Muscle of back (tissue), 3 donors: ENCODE measurements at regions not wholly inside any gene's neighbourhood (a gene's known extent, or its start where the extent isn't known, plus 50 kb on each side); places are given as distances from the start of the nearest gene placed in this dataset.
A peak's percentile ranks its signal among the peaks of the same experiment; 100 is the strongest.

Experiments
- DNase-seq, 3 donors: peaks; one replicate each; pipeline versions ENCODE4 v3.0.0 to v3.0.0-alpha.2; 2013

DNA sequence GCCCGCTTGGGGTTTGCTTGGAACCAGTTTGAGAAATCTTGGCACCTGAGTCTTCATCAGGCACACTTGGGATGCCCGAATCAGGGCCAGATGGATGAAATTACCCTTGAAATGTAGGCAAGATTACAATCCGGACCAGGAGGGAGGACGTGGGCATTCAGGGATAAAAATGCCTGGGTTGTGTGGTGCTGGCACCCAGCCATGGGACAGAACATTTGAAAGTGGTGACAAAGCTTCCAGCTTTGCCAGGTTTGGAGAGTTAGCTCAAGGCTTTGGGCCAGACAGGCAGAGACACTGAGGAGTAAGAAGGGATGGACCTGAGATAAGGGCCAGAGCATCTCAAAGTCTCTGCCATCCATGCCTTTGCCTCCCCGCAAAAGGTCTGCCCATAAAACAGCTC lies 182.2 kb downstream of the TTC32 start:
- no peak for DNase-seq

GRCh38 chr2:19717446-19717845 lies 184.3 kb downstream of the TTC32 start:
- DNase-seq, result no peak

- no peak for DNase-seq
Measured at GRCh38 chr2:19714926-19715325, 186.9 kb downstream of the TTC32 start.

- no peak for DNase-seq
Measured at GRCh38 chr2:19712850-19713249, 188.9 kb downstream of the TTC32 start.

GRCh38 chr2:19711470-19712372 lies 190.1 kb downstream of the TTC32 start:
- peak; percentile 94 to 96 (median 95) for DNase-seq

- no peak for DNase-seq
Measured at GRCh38 chr2:19710230-19710629, 191.6 kb downstream of the TTC32 start.

DNA sequence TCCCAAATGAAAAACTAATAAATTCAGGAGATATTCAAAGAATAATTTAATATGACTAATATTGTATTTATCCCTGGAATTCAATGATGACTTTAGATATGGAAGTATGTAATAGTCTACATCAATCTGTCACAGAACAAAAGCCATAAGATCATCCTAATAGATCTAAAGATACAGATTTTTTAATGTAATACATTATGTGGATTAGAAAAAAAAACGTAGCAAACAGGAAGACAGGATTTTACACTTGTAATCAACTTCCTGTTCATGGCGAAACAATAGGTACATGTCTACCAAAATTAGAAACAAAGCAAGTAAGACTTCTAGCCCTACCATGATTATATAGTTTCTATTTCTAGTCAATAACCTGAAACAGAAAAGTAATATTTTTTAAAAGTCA lies 192.2 kb downstream of the TTC32 start:
- no peak for DNase-seq

- DNase-seq, result no peak
Measured at GRCh38 chr2:19708776-19709175, 193.0 kb downstream of the TTC32 start.

DNA sequence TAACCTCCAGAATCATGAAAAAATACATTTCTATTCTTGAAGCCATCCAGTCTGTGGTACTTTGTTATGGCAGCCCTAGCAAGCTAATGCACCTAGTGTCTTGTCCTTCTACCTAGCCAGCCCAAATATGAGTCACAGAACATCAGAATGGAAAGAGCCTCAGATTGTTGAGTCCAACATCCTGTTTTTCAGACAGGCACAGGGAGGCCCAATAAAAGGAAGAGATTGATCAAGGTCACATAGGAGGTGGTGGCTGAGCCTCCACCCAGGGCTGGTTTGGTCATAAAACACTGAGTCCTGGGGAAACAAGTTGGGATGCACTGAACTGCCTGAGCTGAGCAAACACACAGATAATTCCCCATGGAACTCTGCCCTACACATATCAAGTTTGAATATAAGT lies 195.5 kb downstream of the TTC32 start:
- no peak for DNase-seq

GRCh38 chr2:19702267-19702666 lies 199.5 kb downstream of the TTC32 start:
- DNase-seq, result no peak

GRCh38 chr2:19700861-19701585 lies 200.8 kb downstream of the TTC32 start:
- no peak for DNase-seq

GRCh38 chr2:19697131-19697530 lies 204.7 kb downstream of the TTC32 start:
- DNase-seq, result no peak

- DNase-seq, result peak in 1 of 3 donors; percentile 42
Measured at GRCh38 chr2:19695706-19696105, 206.1 kb downstream of the TTC32 start.

DNA sequence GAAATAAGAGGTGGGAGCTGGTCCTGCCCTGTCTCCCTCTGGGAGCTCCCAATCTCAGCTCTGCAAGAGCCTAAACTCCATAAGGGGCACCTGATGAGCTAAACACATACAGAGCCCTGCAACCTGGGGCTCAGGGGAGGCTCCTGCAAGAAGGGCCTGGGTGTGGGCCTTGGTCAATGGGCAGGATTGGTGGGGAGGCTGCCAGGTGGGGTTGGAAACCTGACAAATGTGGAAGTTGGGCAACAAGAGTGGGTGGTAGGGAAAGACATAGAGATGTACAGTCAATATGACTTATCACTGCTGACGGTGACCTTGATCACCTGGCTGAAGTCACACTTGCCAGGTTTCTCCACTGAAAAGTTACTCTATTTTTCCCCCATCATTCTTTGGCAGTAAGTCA lies 209.9 kb downstream of the TTC32 start:
- no peak for DNase-seq

GRCh38 chr2:19690429-19690828 lies 211.4 kb downstream of the TTC32 start:
- no peak for DNase-seq

GRCh38 chr2:19689646-19690168 lies 212.1 kb downstream of the TTC32 start:
- no peak for DNase-seq

- no peak for DNase-seq
Measured at GRCh38 chr2:19688059-19688458, 213.7 kb downstream of the TTC32 start.

DNA sequence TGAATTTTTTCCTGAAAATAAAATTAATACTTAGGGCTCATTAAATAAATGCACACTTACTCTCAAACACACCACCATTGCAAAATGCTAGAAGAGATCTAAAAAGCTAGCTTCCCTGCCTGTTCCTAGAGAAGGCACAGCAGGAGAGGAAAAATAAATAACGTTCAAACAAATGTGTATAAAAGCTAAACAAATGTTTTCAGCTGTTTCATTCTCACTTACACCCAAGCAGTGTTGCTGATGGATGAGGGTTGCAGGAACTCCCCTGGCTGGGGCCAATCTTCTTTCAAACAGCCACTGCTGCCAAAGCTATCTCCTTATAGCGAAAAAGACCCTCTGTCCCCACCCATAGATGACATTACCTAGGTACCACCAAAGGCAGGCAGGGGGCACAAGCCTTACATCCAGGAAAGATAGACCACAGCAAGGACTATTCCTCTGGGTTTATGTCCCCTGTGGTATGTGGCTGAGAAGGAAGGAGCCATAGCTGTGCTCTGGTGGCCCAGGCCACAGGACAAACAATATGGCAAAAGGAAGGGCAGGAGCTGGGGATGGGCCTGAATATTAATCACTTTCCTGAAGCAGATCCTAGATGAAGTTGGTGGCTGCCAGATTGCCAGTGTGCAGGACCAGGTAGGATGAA lies 214.6 kb downstream of the TTC32 start:
- DNase-seq, result no peak

DNA sequence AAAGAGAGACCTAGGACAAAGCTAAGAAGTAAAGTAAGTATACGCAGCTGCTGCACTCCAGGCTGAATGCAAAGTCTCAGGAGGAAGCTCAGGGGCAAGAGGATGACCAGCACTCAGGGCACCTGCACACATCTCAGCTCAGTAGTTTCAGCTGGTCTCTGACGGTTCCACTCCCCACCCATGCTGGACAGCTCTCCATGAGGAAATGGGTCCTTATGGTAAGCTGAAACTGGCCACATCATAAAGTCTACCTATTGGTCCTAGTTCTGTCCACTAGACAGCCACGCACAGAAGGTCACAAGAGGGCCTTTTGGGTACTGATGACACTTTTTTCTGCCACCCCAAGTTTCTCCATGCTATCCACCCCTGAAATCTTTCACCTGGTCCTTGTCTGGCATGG lies 215.3 kb downstream of the TTC32 start:
- DNase-seq, result no peak

DNA sequence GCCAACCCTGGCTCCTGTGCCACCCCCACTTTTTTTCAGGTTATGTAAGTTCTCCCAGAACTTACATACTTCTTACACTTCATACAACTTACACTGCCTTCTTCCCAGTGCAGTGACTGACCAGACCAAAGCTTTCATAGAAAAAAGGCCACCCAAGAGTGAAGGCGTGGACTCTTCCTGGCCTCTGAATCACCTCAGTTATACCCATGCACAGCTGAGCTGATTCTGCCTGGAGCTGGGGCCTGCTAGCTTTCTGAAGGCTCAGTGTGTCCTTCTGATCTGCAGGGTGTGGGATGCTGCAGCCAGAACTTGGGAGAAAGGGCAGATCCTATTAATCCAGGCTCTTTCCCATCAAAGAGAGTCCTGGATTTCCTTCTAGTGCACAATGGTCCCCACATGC lies 216.1 kb downstream of the TTC32 start:
- no peak for DNase-seq

DNA sequence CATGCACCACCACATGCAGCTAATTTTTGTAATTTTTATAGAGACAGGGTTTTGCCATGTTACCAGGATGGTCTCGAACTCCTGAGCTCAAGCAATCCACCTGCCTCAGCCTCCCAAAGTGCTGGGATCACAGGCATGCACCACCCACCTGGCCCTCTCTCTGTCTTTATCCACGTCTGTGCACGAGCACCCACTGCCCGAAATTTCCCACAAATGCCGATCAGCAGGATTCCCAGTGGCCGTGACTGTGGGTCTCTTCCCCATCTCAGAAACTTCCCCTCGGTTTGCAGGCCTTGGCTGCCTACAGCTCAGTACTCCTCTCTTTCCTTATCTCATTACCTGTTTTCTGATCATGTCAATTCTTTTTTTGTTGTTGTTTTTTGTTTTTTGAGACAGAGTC lies 217.3 kb downstream of the TTC32 start:
- no peak for DNase-seq

- DNase-seq, result no peak
Measured at GRCh38 chr2:19683556-19683955, 218.2 kb downstream of the TTC32 start.

GRCh38 chr2:19682493-19682892 lies 219.3 kb downstream of the TTC32 start:
- DNase-seq, result no peak
